TTC549 (cell line): ENCODE measurements at regions not wholly inside any gene's neighbourhood (a gene's known extent, or its start where the extent isn't known, plus 50 kb on each side); places are given as distances from the start of the nearest gene placed in this dataset.
A peak's percentile ranks its signal among the peaks of the same experiment; 100 is the strongest.
"Not testable (repeated sequence)": the region's sequence is repeated elsewhere in the genome, so short reads cannot be mapped to it uniquely, and the experiment has no call there.

Source experiments
- FAIRE-seq: peaks from 2 replicates; lab custom pipeline; 2012; peaks lifted over from hg19 to GRCh38; lab: Jason Lieb, UNC

DNA sequence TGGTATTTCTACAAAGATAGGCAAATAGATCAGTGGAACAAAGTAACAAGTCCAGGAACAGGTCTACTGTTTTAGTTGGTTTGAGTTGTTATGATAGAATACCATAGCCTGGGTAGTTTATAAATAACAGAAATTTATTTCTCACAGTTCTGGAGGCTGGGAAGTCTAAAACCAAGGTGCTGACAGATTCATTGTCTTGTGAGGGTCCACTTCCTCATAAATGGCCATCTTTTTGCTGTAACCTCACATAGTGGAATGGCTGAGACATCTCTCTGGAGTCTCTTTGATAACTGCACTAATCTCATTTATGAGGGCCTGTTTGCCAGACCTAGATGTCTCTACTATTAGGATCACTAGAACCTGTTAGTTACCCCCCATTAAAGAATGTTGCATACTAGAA is 152.3 kb upstream of the MYRIP start:
- FAIRE-seq: no peak

- FAIRE-seq: no peak
Measured at GRCh38 chr3:39657775-39658174, 151.6 kb upstream of the MYRIP start.

DNA sequence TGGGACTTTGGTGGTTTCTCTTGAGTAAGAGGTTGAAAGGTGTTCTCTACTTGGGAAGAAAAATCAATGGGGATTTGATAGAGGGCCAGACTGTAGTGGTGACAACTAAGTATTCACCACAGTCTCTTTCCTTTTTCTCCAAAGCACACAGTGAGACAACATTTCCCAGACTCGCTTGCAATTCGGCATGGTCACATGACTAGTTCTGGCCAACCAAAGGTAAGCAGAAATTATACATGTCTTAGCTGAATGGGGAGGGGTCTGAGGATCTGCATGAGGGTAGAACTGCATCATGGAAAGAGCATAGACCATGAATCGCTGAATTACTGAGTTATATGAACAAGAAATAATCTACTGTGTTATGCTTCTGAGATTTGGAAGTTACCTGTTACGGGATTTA is 144.5 kb upstream of the MYRIP start:
- FAIRE-seq: no peak

DNA sequence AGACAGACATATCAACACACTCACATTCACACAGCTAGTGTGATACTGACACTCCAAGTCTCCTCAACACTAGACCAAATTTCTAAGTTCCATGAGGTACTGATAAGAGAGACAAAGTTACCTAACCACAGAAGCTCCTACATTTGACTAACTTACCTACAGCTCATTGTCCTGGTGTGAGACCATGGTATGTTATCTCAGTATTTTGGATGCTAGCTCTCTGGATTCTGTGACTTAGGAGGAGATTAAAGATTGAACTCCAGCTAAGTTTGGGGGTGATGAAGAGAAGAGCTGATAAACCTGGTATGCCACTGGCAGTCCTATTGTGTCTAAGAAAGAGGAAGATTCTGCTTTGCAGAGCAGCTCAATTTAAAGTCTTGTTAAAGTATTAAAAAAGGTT is 144.0 kb upstream of the MYRIP start:
- no peak for FAIRE-seq

GRCh38 chr3:39668420-39668819 is 141.0 kb upstream of the MYRIP start:
- peak; percentile 32 for FAIRE-seq

GRCh38 chr3:39671116-39671515 is 138.3 kb upstream of the MYRIP start:
- no peak for FAIRE-seq

DNA sequence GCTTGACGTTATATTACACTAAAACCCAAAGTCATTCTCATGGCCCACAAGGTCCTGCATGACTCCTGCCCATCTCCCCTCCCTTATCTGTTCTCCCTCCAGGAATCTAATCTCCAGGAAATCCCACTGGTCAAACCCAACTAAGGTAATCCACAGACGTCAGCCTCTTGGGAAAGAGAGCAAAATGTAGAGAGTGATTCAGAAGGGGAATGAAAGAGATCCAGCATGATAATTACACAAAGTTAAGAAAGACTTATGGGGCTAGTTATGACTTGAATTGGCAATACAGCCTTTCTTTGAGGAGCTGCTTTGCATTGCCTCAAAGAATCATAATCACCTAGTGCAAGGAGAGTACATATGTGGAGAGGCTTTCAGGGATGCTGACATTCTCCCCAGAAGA is 137.8 kb upstream of the MYRIP start:
- no peak for FAIRE-seq

DNA sequence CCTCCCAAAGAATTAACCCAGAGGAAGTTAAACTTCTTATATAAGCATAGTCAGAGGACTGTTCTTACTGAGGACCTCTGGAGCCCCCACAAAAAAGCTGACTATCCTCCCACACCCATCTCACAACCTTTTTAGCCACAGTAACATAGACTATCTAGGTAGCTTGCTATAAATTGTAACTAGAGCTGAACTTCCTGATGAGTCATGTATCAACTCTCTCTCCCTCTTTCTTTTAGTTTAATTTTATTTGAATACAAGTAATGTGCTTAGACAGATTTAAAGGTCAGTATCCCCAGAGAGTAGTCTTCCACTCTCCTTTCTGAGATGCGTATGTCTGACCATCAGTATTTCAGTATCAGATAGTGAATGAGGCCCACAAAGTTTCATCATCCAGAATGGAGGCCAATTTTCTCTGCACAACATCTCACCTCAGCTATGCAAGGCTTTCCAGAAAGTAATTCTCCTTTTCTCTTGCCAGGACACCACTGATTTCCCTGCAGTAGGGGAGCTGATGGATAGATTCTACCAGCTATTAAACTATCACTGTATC is 104.0 kb upstream of the MYRIP start:
- no peak for FAIRE-seq

GRCh38 chr3:39707314-39707909 is 102.0 kb upstream of the MYRIP start:
- FAIRE-seq: no peak

DNA sequence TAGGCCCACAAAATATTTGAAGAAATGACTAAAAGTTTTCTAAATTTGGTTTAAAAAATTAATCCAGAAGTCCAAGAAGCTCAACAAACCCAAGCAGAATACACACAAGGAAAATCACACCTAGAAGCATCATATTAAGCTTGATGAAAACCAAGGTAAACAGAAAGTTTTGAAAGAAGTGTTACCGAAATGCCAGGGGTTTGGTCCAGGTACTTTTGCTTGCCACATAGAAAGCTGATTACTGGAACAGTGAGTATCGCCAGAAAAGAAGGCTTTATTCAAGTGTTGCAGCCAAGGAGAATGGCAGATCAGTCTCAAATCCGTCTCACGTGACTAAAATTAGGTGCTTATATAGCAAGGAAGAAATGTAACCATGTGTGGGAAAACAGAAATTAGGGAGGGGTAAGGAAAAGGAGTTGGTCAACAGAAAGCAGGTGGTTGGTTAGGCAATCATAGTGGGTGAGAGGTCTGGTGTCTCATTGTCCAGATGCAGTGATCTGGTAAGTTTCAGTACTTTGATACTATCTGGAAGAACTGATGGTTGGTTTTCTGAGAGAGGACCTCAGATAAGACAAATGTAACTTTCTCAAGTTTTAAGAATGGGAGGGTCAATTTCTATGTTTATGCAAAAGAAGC is 96.9 kb upstream of the MYRIP start:
- no peak for FAIRE-seq

- not testable (repeated sequence) for FAIRE-seq
Measured at GRCh38 chr3:39713341-39713740, 96.1 kb upstream of the MYRIP start.

DNA sequence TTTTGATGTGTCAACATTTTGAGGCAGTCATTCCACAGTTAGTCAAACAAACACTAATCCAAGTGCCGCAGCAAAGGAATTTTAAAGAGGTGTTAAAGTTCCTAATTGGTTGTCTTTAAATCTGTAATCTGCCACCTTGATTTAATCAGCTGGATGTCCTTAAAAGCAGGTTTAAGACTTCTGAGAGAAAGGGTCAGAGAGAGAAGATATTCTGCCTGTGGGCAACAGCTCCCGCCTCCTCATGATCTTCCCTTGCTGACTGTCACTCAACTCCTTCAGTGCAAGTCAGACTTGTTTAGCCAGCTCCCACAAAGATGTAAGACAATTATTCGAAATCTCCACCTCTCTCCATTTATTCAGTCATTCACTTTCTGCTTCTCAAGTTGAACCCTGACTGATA is 92.6 kb upstream of the MYRIP start:
- no peak for FAIRE-seq

GRCh38 chr3:39718674-39719595 is 90.5 kb upstream of the MYRIP start:
- no peak for FAIRE-seq

GRCh38 chr3:39721076-39721475 is 88.3 kb upstream of the MYRIP start:
- FAIRE-seq: no peak

- no peak for FAIRE-seq
Measured at GRCh38 chr3:39724233-39724846, 85.1 kb upstream of the MYRIP start.

DNA sequence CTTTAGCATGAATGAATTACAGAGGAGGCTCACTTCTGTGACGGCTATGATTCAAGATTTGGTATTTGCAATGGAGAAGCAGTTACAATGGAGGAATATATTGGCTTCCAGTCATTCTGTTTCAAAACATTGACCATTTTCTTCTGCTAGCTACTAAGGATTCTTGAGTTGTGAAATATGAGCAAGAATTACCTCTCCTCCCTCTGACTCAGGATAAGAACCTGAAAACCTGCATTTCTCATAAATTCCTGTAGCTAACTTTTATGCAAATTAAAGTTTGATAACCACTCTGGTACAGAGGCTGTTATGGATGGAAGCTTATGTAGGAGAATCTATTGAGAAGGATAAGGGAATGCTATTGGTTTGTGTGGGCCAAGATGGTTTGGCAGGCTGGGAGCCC is 84.1 kb upstream of the MYRIP start:
- no peak for FAIRE-seq

- FAIRE-seq: no peak
Measured at GRCh38 chr3:39727415-39727814, 82.0 kb upstream of the MYRIP start.

- no peak for FAIRE-seq
Measured at GRCh38 chr3:39733804-39734203, 75.6 kb upstream of the MYRIP start.

DNA sequence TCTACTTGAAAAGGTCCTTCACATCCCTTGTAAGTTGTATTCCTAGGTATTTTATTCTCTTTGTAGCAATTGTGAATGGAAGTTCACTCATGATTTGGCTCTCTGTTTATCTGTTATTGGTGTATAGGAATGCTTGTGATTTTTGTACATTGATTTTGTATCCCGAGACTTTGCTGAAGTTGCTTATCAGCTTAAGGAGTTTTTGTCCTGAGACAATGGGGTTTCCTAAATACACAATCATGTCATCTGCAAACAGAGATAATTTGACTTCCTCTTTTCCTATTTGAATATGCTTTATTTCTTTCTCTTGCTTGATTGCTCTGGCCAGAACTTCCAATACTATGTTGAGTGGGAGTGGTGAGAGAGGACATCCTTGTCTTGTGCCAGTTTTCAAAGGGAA is 69.8 kb upstream of the MYRIP start:
- not testable (repeated sequence) for FAIRE-seq

DNA sequence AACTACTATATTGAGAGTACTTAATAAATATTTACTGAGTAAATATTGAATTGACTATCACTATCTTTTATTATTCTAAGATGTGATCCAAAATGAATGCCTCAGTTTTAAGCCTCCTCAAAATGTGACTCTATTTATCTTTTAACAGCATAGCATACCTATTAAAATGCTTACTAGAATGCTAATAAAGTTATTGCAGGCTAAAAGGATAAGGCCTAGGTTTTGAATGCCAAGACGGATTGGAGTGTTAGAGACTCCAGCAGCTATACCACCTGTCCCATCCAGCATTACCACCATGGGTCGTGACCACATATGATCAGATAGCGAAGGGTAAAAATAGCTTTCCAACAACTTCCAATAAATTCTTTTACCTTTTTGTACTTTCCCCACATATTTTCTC is 64.7 kb upstream of the MYRIP start:
- no peak for FAIRE-seq

DNA sequence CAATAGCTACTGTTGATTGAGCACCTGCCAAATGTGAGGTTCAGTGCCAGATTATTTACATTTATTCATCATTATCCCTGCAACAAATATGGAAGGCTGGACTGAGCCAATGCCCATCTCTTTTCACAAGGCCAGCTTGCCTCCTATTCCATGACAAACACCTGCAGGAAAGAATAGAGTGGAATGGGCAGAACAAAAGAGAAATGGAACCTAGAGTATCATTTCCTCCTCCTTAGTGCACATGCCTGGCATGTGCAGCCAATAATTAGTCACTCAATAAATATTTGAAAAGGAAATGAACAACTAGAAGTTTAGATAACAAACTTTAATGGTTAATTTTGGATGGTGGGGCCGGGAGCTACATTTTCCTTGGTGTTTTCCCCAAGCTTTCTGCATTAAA is 61.4 kb upstream of the MYRIP start:
- FAIRE-seq: no peak

DNA sequence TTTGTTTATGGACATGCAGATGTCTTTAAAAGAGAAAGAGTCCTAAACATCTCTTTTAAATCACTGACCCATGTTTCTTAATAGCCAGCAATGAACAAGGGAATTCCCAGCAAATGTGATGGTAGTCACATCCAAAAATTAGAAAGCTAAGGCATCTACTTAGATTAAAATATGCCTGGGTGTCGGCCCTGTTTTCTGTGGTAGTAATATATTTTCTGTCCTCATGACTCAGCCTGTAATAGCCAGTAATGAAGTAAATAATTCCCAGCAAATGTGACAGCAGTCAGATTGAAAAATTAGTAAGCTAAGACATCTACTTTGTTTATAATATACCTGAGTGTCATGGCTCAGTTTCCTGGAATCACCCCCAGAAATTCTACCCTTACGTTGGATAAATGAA is 60.6 kb upstream of the MYRIP start:
- no peak for FAIRE-seq

GRCh38 chr3:39750712-39751111 is 58.7 kb upstream of the MYRIP start:
- FAIRE-seq: no peak
